ENCODE measurements at regions not wholly inside any gene's neighbourhood (a gene's known extent, or its start where the extent isn't known, plus 50 kb on each side); places are given as distances from the start of the nearest gene placed in this dataset.
"Not testable (repeated sequence)": the region's sequence is repeated elsewhere in the genome, so short reads cannot be mapped to it uniquely, and the experiment has no call there.

- ChIA-PET POLR2A (no interaction called here), CTCF (no interaction called here)
- H3K27ac ChIP-seq (ENCODE audit: low read length in 2 of 2), result no peak overlapping the region
- H3K79me2 ChIP-seq (ENCODE audit: control insufficient read depth, insufficient read depth, low read length), result no peaks in the 10 kb centered on the region
- H3K4me2 ChIP-seq (replicated peaks; ENCODE audit: low read depth, low read length, poor library complexity, severe bottlenecking), result no peak overlapping the region
- no peak overlapping the region for H2AFZ ChIP-seq (ENCODE audit: insufficient read depth, low read depth, low read length, poor library complexity, severe bottlenecking)
- H3K9me3 Mint-ChIP-seq (ENCODE audit: insufficient read depth), result no peaks in the 10 kb centered on the region
- ATAC-seq (ENCODE audit: low read depth) (no peak), DNase-seq (no peak)
- no peak for TF ChIP-seq CTCF (IDR thresholded peaks at IDR 0.05)
- TF ChIP-seq EZH2 (IDR thresholded peaks at IDR 0.05; ENCODE audit: borderline replicate concordance, insufficient read depth, low read depth, low read length, poor library complexity, severe bottlenecking), result no peak
- H3K4me3 Mint-ChIP-seq, result no peak overlapping the region
- WGBS (ENCODE audit: insufficient coverage), result 100% methylated on average over 2 of the region's 4 CpGs
- no peaks in the 10 kb centered on the region for H4K20me1 ChIP-seq (ENCODE audit: control insufficient read depth, insufficient read depth, low read length, poor library complexity, severe bottlenecking)
- no peak overlapping the region for H3K4me3 ChIP-seq (ENCODE audit: control extremely low read depth in 1 of 5, extremely low read depth in 1 of 5, insufficient read depth in 1 of 5, low read depth in 2 of 5, low read length in 4 of 5)
- H3K4me1 Mint-ChIP-seq, result no peaks in the 10 kb centered on the region
- H3K4me1 ChIP-seq (ENCODE audit: control insufficient read depth in 2 of 2, insufficient read depth in 2 of 2, low read length in 2 of 2), result no peaks in the 10 kb centered on the region
- no peak overlapping the region for H3K9ac ChIP-seq (ENCODE audit: low read length)
- no peaks in the 10 kb centered on the region for H3K27me3 ChIP-seq (replicated peaks in 1 of 4; ENCODE audit: control extremely low read depth in 1 of 4, control insufficient read depth in 3 of 4, insufficient read depth in 4 of 4, low read length in 3 of 4)
- H3K9me3 ChIP-seq (ENCODE audit: control extremely low read depth in 1 of 3, control insufficient read depth in 2 of 3, insufficient read depth in 1 of 3, low read length in 2 of 3), result no peaks in the 10 kb centered on the region
- no peak overlapping the region for H3K27ac Mint-ChIP-seq
- H3K27me3 Mint-ChIP-seq, result peaks cover 3% of the 10 kb centered on the region
- H3K36me3 ChIP-seq (replicated peaks in 1 of 2; ENCODE audit: control extremely low read depth in 1 of 2, control insufficient read depth in 1 of 2, extremely low read depth in 1 of 2, insufficient read depth in 2 of 2, low read length in 1 of 2), result no peaks in the 10 kb centered on the region
- intact Hi-C loops (cut with micrococcal nuclease), result no loop called here
Observed at GRCh38 chrX:9376111-9376510, 88.7 kb upstream of the TBL1X start.

- H3K79me2 ChIP-seq (ENCODE audit: control insufficient read depth, insufficient read depth, low read length); H3K36me3 ChIP-seq (replicated peaks in 1 of 2; ENCODE audit: control extremely low read depth in 1 of 2, control insufficient read depth in 1 of 2, extremely low read depth in 1 of 2, insufficient read depth in 2 of 2, low read length in 1 of 2); H3K9me3 Mint-ChIP-seq (ENCODE audit: insufficient read depth); H3K4me3 ChIP-seq (ENCODE audit: control extremely low read depth in 1 of 5, extremely low read depth in 1 of 5, insufficient read depth in 1 of 5, low read depth in 2 of 5, low read length in 4 of 5); H3K4me2 ChIP-seq (replicated peaks; ENCODE audit: low read depth, low read length, poor library complexity, severe bottlenecking); H2AFZ ChIP-seq (ENCODE audit: insufficient read depth, low read depth, low read length, poor library complexity, severe bottlenecking); H3K27ac Mint-ChIP-seq; H3K4me1 Mint-ChIP-seq; ATAC-seq (ENCODE audit: low read depth); H3K27ac ChIP-seq (ENCODE audit: low read length in 2 of 2); DNase-seq; H3K27me3 Mint-ChIP-seq; H3K4me3 Mint-ChIP-seq; POLR2A ChIA-PET; H3K9ac ChIP-seq (ENCODE audit: low read length); H3K4me1 ChIP-seq (ENCODE audit: control insufficient read depth in 2 of 2, insufficient read depth in 2 of 2, low read length in 2 of 2); H4K20me1 ChIP-seq (ENCODE audit: control insufficient read depth, insufficient read depth, low read length, poor library complexity, severe bottlenecking); intact Hi-C loops (cut with micrococcal nuclease); H3K27me3 ChIP-seq (replicated peaks in 1 of 4; ENCODE audit: control extremely low read depth in 1 of 4, control insufficient read depth in 3 of 4, insufficient read depth in 4 of 4, low read length in 3 of 4); CTCF ChIA-PET; H3K9me3 ChIP-seq (ENCODE audit: control extremely low read depth in 1 of 3, control insufficient read depth in 2 of 3, insufficient read depth in 1 of 3, low read length in 2 of 3): not testable (repeated sequence)
- WGBS (ENCODE audit: insufficient coverage), result no CpG with 5 or more reads among the region's 3 CpGs
Observed at GRCh38 chrX:9377216-9377615, 87.6 kb upstream of the TBL1X start.

Measured in B cell (primary cell).